ENCODE measurements at regions not wholly inside any gene's neighbourhood (a gene's known extent, or its start where the extent isn't known, plus 50 kb on each side); places are given as distances from the start of the nearest gene placed in this dataset.

DNA sequence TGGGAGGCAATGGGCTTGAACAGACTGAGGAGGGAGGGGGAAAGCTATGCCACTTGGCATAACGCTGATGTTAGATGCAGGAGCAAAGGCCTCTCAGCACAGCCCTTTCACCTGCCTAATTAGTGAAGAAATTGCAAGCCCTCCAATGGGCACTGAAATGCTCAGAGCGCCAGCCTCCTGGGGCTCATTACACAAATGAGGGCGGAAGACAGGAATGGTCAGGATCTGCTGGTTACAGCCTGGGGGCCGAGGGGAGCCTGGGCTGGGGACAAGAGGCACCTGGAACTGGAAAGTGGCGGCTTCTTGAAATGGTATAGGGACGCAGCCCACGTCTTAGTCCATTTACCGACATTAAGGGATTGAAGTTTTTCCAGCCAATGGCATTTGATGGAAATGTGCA is 50.2 kb upstream of the PLET1 start:
- TF ChIP-seq PAX5 (IDR thresholded peaks at IDR 0.05; ENCODE audit: insufficient read depth, low read length, severe bottlenecking) (no peak), POU2F2 (IDR thresholded peaks at IDR 0.05; ENCODE audit: low read depth, low read length) (no peak), SPI1 (IDR thresholded peaks at IDR 0.05; ENCODE audit: low read depth, low read length) (no peak), TAF1 (IDR thresholded peaks at IDR 0.05; ENCODE audit: low read depth, low read length) (no peak), POLR2A (IDR thresholded peaks at IDR 0.05; ENCODE audit: low read depth, low read length) (no peak), POLR2AphosphoS5 (IDR thresholded peaks at IDR 0.05; ENCODE audit: low read depth, low read length) (no peak)
- DNase-seq (ENCODE audit: insufficient read length, low spot score) (no peak), FAIRE-seq (no peak)

GRCh38 chr11:112315057-112315720 is 54.5 kb upstream of the PLET1 start:
- FAIRE-seq (no peak), DNase-seq (ENCODE audit: insufficient read length, low spot score) (no peak)
- no peak for TF ChIP-seq PAX5 (IDR thresholded peaks at IDR 0.05; ENCODE audit: insufficient read depth, low read length, severe bottlenecking)
- TF ChIP-seq POLR2AphosphoS5 (IDR thresholded peaks at IDR 0.05; ENCODE audit: low read depth, low read length) = no peak
- no peak for TF ChIP-seq TAF1 (IDR thresholded peaks at IDR 0.05; ENCODE audit: low read depth, low read length)
- TF ChIP-seq POU2F2 (IDR thresholded peaks at IDR 0.05; ENCODE audit: low read depth, low read length) = no peak
- no peak for TF ChIP-seq POLR2A (IDR thresholded peaks at IDR 0.05; ENCODE audit: low read depth, low read length)
- TF ChIP-seq SPI1 (IDR thresholded peaks at IDR 0.05; ENCODE audit: low read depth, low read length) = no peak

GRCh38 chr11:112315861-112316739 is 55.4 kb upstream of the PLET1 start:
- FAIRE-seq (no peak), DNase-seq (ENCODE audit: insufficient read length, low spot score) (no peak)
- TF ChIP-seq TAF1 (IDR thresholded peaks at IDR 0.05; ENCODE audit: low read depth, low read length) (no peak), PAX5 (IDR thresholded peaks at IDR 0.05; ENCODE audit: insufficient read depth, low read length, severe bottlenecking) (no peak), SPI1 (IDR thresholded peaks at IDR 0.05; ENCODE audit: low read depth, low read length) (no peak), POLR2A (IDR thresholded peaks at IDR 0.05; ENCODE audit: low read depth, low read length) (no peak), POLR2AphosphoS5 (IDR thresholded peaks at IDR 0.05; ENCODE audit: low read depth, low read length) (no peak), POU2F2 (IDR thresholded peaks at IDR 0.05; ENCODE audit: low read depth, low read length) (no peak)

DNA sequence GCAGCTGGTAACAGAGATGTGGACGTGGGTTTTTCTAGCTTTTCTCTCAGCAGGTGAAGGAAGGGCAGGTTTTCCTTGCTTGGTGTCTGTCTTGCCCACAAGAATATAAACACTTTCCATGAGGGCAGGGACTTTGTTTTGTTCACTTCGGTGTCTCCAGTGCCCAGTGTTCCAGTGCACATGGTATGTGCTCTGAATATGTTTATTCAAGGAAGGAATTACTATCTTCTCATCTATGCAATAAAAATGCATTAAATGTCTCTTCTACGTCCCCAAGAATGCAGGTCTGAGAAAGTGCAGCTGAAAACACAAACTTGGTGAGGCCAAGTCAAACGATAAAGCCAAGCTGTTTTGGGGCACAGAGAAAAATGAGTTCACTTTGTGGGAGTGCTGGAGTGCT is 56.3 kb upstream of the PLET1 start:
- DNase-seq (ENCODE audit: insufficient read length, low spot score) = no peak
- FAIRE-seq = no peak
- TF ChIP-seq SPI1 (IDR thresholded peaks at IDR 0.05; ENCODE audit: low read depth, low read length) = no peak
- TF ChIP-seq POLR2A (IDR thresholded peaks at IDR 0.05; ENCODE audit: low read depth, low read length) = no peak
- no peak for TF ChIP-seq POU2F2 (IDR thresholded peaks at IDR 0.05; ENCODE audit: low read depth, low read length)
- TF ChIP-seq POLR2AphosphoS5 (IDR thresholded peaks at IDR 0.05; ENCODE audit: low read depth, low read length) = no peak
- TF ChIP-seq PAX5 (IDR thresholded peaks at IDR 0.05; ENCODE audit: insufficient read depth, low read length, severe bottlenecking) = no peak
- TF ChIP-seq TAF1 (IDR thresholded peaks at IDR 0.05; ENCODE audit: low read depth, low read length) = no peak

DNA sequence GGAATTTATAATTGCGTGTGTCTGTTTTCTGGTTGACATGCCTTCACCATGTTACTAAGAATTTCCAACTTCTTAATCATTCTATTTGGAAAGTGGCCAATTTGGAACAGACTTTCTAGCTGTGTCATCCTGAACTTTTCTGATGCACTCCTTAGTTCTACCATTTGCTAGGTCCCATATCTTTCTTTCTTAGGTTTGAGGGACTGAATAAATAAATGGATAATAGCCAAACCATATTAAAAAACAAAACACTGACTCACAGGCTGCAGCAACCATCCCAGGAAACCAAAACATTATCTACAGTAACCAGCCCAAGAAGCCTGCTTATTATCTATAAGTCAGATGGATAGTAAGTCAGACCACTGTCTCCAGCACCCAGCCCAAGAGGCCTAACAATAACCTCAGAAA is 57.5 kb upstream of the PLET1 start:
- FAIRE-seq (no peak), DNase-seq (ENCODE audit: insufficient read length, low spot score) (no peak)
- TF ChIP-seq SPI1 (IDR thresholded peaks at IDR 0.05; ENCODE audit: low read depth, low read length) = no peak
- TF ChIP-seq POLR2AphosphoS5 (IDR thresholded peaks at IDR 0.05; ENCODE audit: low read depth, low read length) = no peak
- no peak for TF ChIP-seq POU2F2 (IDR thresholded peaks at IDR 0.05; ENCODE audit: low read depth, low read length)
- no peak for TF ChIP-seq POLR2A (IDR thresholded peaks at IDR 0.05; ENCODE audit: low read depth, low read length)
- no peak for TF ChIP-seq TAF1 (IDR thresholded peaks at IDR 0.05; ENCODE audit: low read depth, low read length)
- no peak for TF ChIP-seq PAX5 (IDR thresholded peaks at IDR 0.05; ENCODE audit: insufficient read depth, low read length, severe bottlenecking)

GRCh38 chr11:112318661-112319060 is 58.0 kb upstream of the PLET1 start:
- TF ChIP-seq PAX5 (IDR thresholded peaks at IDR 0.05; ENCODE audit: insufficient read depth, low read length, severe bottlenecking) (no peak), POLR2A (IDR thresholded peaks at IDR 0.05; ENCODE audit: low read depth, low read length) (no peak), POLR2AphosphoS5 (IDR thresholded peaks at IDR 0.05; ENCODE audit: low read depth, low read length) (no peak), SPI1 (IDR thresholded peaks at IDR 0.05; ENCODE audit: low read depth, low read length) (no peak), POU2F2 (IDR thresholded peaks at IDR 0.05; ENCODE audit: low read depth, low read length) (no peak), TAF1 (IDR thresholded peaks at IDR 0.05; ENCODE audit: low read depth, low read length) (no peak)
- FAIRE-seq = no peak
- no peak for DNase-seq (ENCODE audit: insufficient read length, low spot score)

DNA sequence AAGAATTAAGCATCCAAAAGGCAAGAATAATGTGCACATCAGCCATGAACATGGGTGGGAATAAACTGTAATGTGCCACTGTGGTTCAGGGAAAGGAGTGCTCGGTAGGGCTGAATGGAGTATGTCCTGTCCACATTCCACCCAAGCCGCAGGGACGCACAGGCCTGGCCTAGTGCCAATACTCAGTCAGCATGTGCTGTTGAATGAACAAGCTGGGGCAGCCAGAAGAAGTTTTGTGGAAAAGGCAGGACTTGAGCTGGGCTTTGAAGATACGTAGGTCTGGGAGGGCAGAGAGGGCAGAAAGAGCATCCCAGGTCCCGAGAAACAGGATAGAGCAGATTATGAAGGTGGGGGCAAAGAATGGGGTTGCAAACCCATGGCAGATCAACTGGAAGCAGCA is 60.0 kb upstream of the PLET1 start:
- DNase-seq (ENCODE audit: insufficient read length, low spot score) (no peak), FAIRE-seq (no peak)
- TF ChIP-seq TAF1 (IDR thresholded peaks at IDR 0.05; ENCODE audit: low read depth, low read length) (no peak), POLR2A (IDR thresholded peaks at IDR 0.05; ENCODE audit: low read depth, low read length) (no peak), POLR2AphosphoS5 (IDR thresholded peaks at IDR 0.05; ENCODE audit: low read depth, low read length) (no peak), POU2F2 (IDR thresholded peaks at IDR 0.05; ENCODE audit: low read depth, low read length) (no peak), SPI1 (IDR thresholded peaks at IDR 0.05; ENCODE audit: low read depth, low read length) (no peak), PAX5 (IDR thresholded peaks at IDR 0.05; ENCODE audit: insufficient read depth, low read length, severe bottlenecking) (no peak)

GRCh38 chr11:112321501-112322172 is 61.0 kb upstream of the PLET1 start:
- DNase-seq (ENCODE audit: insufficient read length, low spot score) (no peak), FAIRE-seq (no peak)
- TF ChIP-seq SPI1 (IDR thresholded peaks at IDR 0.05; ENCODE audit: low read depth, low read length) (no peak), TAF1 (IDR thresholded peaks at IDR 0.05; ENCODE audit: low read depth, low read length) (no peak), POLR2A (IDR thresholded peaks at IDR 0.05; ENCODE audit: low read depth, low read length) (no peak), POU2F2 (IDR thresholded peaks at IDR 0.05; ENCODE audit: low read depth, low read length) (no peak), POLR2AphosphoS5 (IDR thresholded peaks at IDR 0.05; ENCODE audit: low read depth, low read length) (no peak)

Measured in GM12891 (cell line).